ENCODE measurements at regions not wholly inside any gene's neighbourhood (a gene's known extent, or its start where the extent isn't known, plus 50 kb on each side); places are given as distances from the start of the nearest gene placed in this dataset.

GRCh38 chr6:122118945-122119506, 280.4 kb upstream of the HSF2 start:
- TF ChIP-seq ZNF777 (tag by site-specific recombination; IDR thresholded peaks at IDR 0.05; ENCODE audit: borderline replicate concordance) (no peak), ZNF169 (tag by site-specific recombination; IDR thresholded peaks at IDR 0.05) (no peak), SALL2 (tag by site-specific recombination; IDR thresholded peaks at IDR 0.05; ENCODE audit: borderline replicate concordance) (no peak)
